H1 (cell line): ENCODE measurements at regions not wholly inside any gene's neighbourhood (a gene's known extent, or its start where the extent isn't known, plus 50 kb on each side); places are given as distances from the start of the nearest gene placed in this dataset.

Experiments used
- CTCF ChIA-PET: fragments of 300-600 bp; sonication (Branson Sonifier 250); formaldehyde crosslinking; loops from one replicate; lab custom pipeline; 2021; ENCODE audit not compliant: partially characterized antibody; lab: Charles Lee
- POLR2A ChIA-PET: fragments of 300-600 bp; sonication (Branson Sonifier 250); formaldehyde crosslinking; loops from one replicate; lab custom pipeline; 2021; ENCODE audit warnings: inconsistent platforms; ENCODE audit not compliant: partially characterized antibody; lab: Charles Lee
- DNase-seq, 2 experiments: peaks; one replicate each; pipeline versions ENCODE4 v3.0.0 to v3.0.0-alpha.2; 2010 to 2022; ENCODE audit warnings: low spot score in 2 of 2, low read depth in 1 of 2, mixed read lengths in 1 of 2
- FAIRE-seq: peaks from 2 replicates; lab custom pipeline; 2011; peaks lifted over from hg19 to GRCh38; lab: Jason Lieb, UNC
- H2AFZ ChIP-seq: 2 replicates; pipeline ENCODE4 v1.8.1; 2012; ENCODE audit warnings: low read length, inconsistent platforms
- H2AK5ac ChIP-seq: 2 replicates; pipeline ENCODE4 v1.6.1; 2013; ENCODE audit warnings: low read depth, low read length
- H2BK120ac ChIP-seq: replicated peaks from 2 replicates; pipeline ENCODE3; 2013; ENCODE audit warnings: low read depth, low read length, inconsistent platforms
- H2BK12ac ChIP-seq: 2 replicates; pipeline ENCODE4 v1.6.1; 2013; ENCODE audit warnings: low read depth, low read length
- H2BK15ac ChIP-seq: 2 replicates; pipeline ENCODE4 v1.6.1; 2013; ENCODE audit warnings: low read length
- H2BK20ac ChIP-seq: 2 replicates; pipeline ENCODE4 v1.6.1; 2013; ENCODE audit warnings: low read length
- H2BK5ac ChIP-seq: 2 replicates; pipeline ENCODE4 v1.6.1; 2013; ENCODE audit warnings: low read depth, low read length
- H3K14ac ChIP-seq: 2 replicates; pipeline ENCODE4 v1.6.1; 2013; ENCODE audit warnings: inconsistent platforms; ENCODE audit not compliant: insufficient read length
- H3K18ac ChIP-seq: 2 replicates; pipeline ENCODE4 v1.6.1; 2013; ENCODE audit warnings: low read length; ENCODE audit errors: extremely low read depth
- H3K23ac ChIP-seq: 2 replicates; pipeline ENCODE4 v1.6.1; 2013; ENCODE audit warnings: inconsistent platforms; ENCODE audit not compliant: insufficient read length
- H3K23me2 ChIP-seq: 2 replicates; pipeline ENCODE4 v1.6.1; 2013; ENCODE audit warnings: low read depth, low read length
- H3K27ac ChIP-seq: 2 replicates; pipeline ENCODE4 v1.6.1; 2011; ENCODE audit warnings: low read depth, low read length, inconsistent platforms
- H3K27me3 ChIP-seq, 4 experiments: replicated peaks in 1 of 4; 1 replicate in 1 of 4; 2 replicates in 3 of 4; pipeline versions ENCODE4 v1.6.1 to v1.8.1; 2011 to 2013; ENCODE audit warnings: low read length in 3 of 4, mild to moderate bottlenecking in 3 of 4, inconsistent platforms in 2 of 4, mixed read lengths in 2 of 4, moderate library complexity in 1 of 4; ENCODE audit not compliant: control insufficient read depth in 3 of 4, insufficient read depth in 3 of 4; ENCODE audit errors: extremely low read depth in 1 of 4
- H3K36me3 ChIP-seq, 4 experiments: 2 replicates each; pipeline versions ENCODE4 v1.6.1 to v1.8.1; 2011 to 2013; ENCODE audit warnings: mild to moderate bottlenecking in 4 of 4, low read length in 3 of 4, moderate library complexity in 2 of 4, control low read depth in 1 of 4, inconsistent platforms in 1 of 4; ENCODE audit not compliant: insufficient read depth in 4 of 4, control insufficient read depth in 2 of 4
- H3K4ac ChIP-seq: replicated peaks from 2 replicates; pipeline ENCODE3; 2013; ENCODE audit warnings: low read length, low read depth, mixed read lengths, inconsistent platforms; ENCODE audit not compliant: insufficient read length
- H3K4me1 ChIP-seq, 4 experiments: replicated peaks in 1 of 4; 1 replicate in 1 of 4; 2 replicates in 3 of 4; pipeline versions ENCODE4 v1.6.1 to v1.8.1; 2011 to 2013; ENCODE audit warnings: low read length in 3 of 4, inconsistent platforms in 2 of 4, mixed read lengths in 1 of 4; ENCODE audit not compliant: insufficient read depth in 4 of 4, control insufficient read depth in 3 of 4
- H3K4me2 ChIP-seq, 2 experiments: 2 replicates each; pipeline versions ENCODE4 v1.6.1 to v1.8.1; 2011 to 2013; ENCODE audit warnings: low read depth in 2 of 2, low read length in 2 of 2, control low read depth in 1 of 2, inconsistent platforms in 1 of 2, mild to moderate bottlenecking in 1 of 2; ENCODE audit not compliant: insufficient read depth in 1 of 2
- H3K4me3 ChIP-seq, 4 experiments: fragments of 200-600, 300-600 bp in 1 of 4; sonication (generic), shearing (Covaris generic), sonication (Bioruptor Twin) in 1 of 4; 2 replicates each; pipeline versions ENCODE4 v1.5.1 to v1.8.1; 2011 to 2016; ENCODE audit warnings: low read length in 4 of 4, low read depth in 3 of 4, control low read depth in 2 of 4, inconsistent platforms in 2 of 4, mild to moderate bottlenecking in 2 of 4, mixed read lengths in 1 of 4, moderate library complexity in 1 of 4; ENCODE audit not compliant: insufficient read depth in 2 of 4; ENCODE audit errors: extremely low read depth in 1 of 4
- H3K56ac ChIP-seq: replicated peaks from 2 replicates; pipeline ENCODE3; 2013; ENCODE audit warnings: low read depth, mild to moderate bottlenecking, mixed read lengths, low read length, inconsistent platforms; ENCODE audit not compliant: insufficient read length
- H3K79me1 ChIP-seq: 2 replicates; pipeline ENCODE4 v1.6.1; 2013; ENCODE audit warnings: low read depth, low read length, control low read depth
- H3K79me2 ChIP-seq, 2 experiments: 2 replicates each; pipeline versions ENCODE4 v1.6.1 to v1.8.1; 2012 to 2013; ENCODE audit warnings: low read length in 2 of 2, mild to moderate bottlenecking in 2 of 2, inconsistent platforms in 1 of 2; ENCODE audit not compliant: insufficient read depth in 2 of 2, control insufficient read depth in 1 of 2
- H3K9ac ChIP-seq, 4 experiments: replicated peaks in 1 of 4; 1 replicate in 1 of 4; 2 replicates in 3 of 4; pipeline versions ENCODE4 v1.6.1 to v1.8.1; 2011 to 2013; ENCODE audit warnings: low read depth in 3 of 4, low read length in 3 of 4, control low read depth in 2 of 4, mild to moderate bottlenecking in 2 of 4, moderate library complexity in 2 of 4, inconsistent platforms in 1 of 4; ENCODE audit errors: extremely low read depth in 1 of 4
- H3K9me3 ChIP-seq, 2 experiments: 2 replicates each; pipeline versions ENCODE4 v1.6.1 to v1.8.1; 2012 to 2013; ENCODE audit warnings: mild to moderate bottlenecking in 2 of 2, moderate library complexity in 2 of 2, control low read depth in 1 of 2, inconsistent platforms in 1 of 2, low read depth in 1 of 2, low read length in 1 of 2, mixed read lengths in 1 of 2; ENCODE audit not compliant: insufficient read depth in 2 of 2
- H4K20me1 ChIP-seq, 2 experiments: replicated peaks in 1 of 2; 2 replicates each; pipeline versions ENCODE3 to v1.8.1; 2011 to 2013; ENCODE audit warnings: inconsistent platforms in 2 of 2, low read length in 2 of 2, mild to moderate bottlenecking in 1 of 2; ENCODE audit not compliant: insufficient read depth in 2 of 2, control insufficient read depth in 1 of 2
- H4K5ac ChIP-seq: 2 replicates; pipeline ENCODE4 v1.6.1; 2013; ENCODE audit warnings: low read length, low read depth, mixed read lengths, inconsistent platforms; ENCODE audit not compliant: insufficient read length
- H4K8ac ChIP-seq: 2 replicates; pipeline ENCODE4 v1.8.0; 2013; ENCODE audit warnings: mild to moderate bottlenecking, moderate library complexity, low read length, inconsistent platforms; ENCODE audit not compliant: insufficient read depth; ENCODE audit errors: extremely low read depth
- H4K91ac ChIP-seq: replicated peaks from 2 replicates; pipeline ENCODE3; 2013; ENCODE audit warnings: low read length, mixed read lengths, inconsistent platforms; ENCODE audit not compliant: insufficient read length
- CEBPB ChIP-seq: IDR thresholded peaks from 2 replicates; pipeline ENCODE4 v1.6.1; 2012; ENCODE audit warnings: low read depth, low read length
- E2F6 ChIP-seq: IDR thresholded peaks from 2 replicates; pipeline ENCODE4 v1.6.1; 2012; ENCODE audit warnings: inconsistent platforms
- POLR2A ChIP-seq, 2 experiments: IDR thresholded peaks; 1 replicate in 1 of 2; 2 replicates in 1 of 2; pipeline ENCODE4 v1.6.1; 2011; ENCODE audit warnings: low read depth in 2 of 2, low read length in 2 of 2, mild to moderate bottlenecking in 2 of 2; ENCODE audit errors: control extremely low read depth in 1 of 2
- RFX5 ChIP-seq: IDR thresholded peaks from 2 replicates; pipeline ENCODE4 v1.6.1; 2011; ENCODE audit warnings: low read depth, low read length, improper control_type of control experiment, borderline replicate concordance
- RNF2 ChIP-seq: fragments of 200-900, 300-1000 bp; sonication (generic); IDR thresholded peaks from 2 replicates; pipeline ENCODE4 v1.7.1; 2016; ENCODE audit warnings: borderline replicate concordance, low read depth, mild to moderate bottlenecking, antibody characterized with exemption, low read length; ENCODE audit not compliant: poor library complexity, severe bottlenecking; ENCODE audit errors: missing control alignments
- SP1 ChIP-seq: IDR thresholded peaks from 2 replicates; pipeline ENCODE4 v1.6.1; 2011; ENCODE audit warnings: low read depth, low read length
- SP2 ChIP-seq: IDR thresholded peaks from 2 replicates; pipeline ENCODE4 v1.6.1; 2012; ENCODE audit warnings: mild to moderate bottlenecking, low read length, inconsistent platforms
- SUZ12 ChIP-seq: fragments of 200-600 bp; sonication (generic); IDR thresholded peaks from 2 replicates; pipeline ENCODE4 v1.6.1; 2012; ENCODE audit warnings: mild to moderate bottlenecking, inconsistent platforms, low read length, moderate library complexity, mixed read lengths
- TAF7 ChIP-seq: optimal IDR thresholded peaks from 2 replicates; pipeline ENCODE3; 2011; ENCODE audit warnings: low read depth, mild to moderate bottlenecking, inconsistent platforms, low read length, moderate library complexity, borderline replicate concordance
- YY1 ChIP-seq: IDR thresholded peaks from 2 replicates; pipeline ENCODE4 v1.6.1; 2011; ENCODE audit warnings: low read depth, mild to moderate bottlenecking, low read length
- WGBS, 2 experiments: shearing (Covaris generic) in 1 of 2; methylation state at CpG; one replicate each; pipeline versions ENCODE4 v1.1.6 to v1.1.7; 2013 to 2015; ENCODE audit warnings: low lambda C conversion rate in 2 of 2, mixed read lengths in 2 of 2, inconsistent platforms in 1 of 2, low coverage in 1 of 2, missing lambda C conversion rate in 1 of 2; ENCODE audit not compliant: insufficient replicate concordance in 2 of 2, insufficient coverage in 1 of 2, insufficient read length in 1 of 2; ENCODE audit errors: extremely low coverage in 1 of 2, missing lambda C conversion rate in 1 of 2; 5-methylcytosine and 5-hydroxymethylcytosine counted together

DNA sequence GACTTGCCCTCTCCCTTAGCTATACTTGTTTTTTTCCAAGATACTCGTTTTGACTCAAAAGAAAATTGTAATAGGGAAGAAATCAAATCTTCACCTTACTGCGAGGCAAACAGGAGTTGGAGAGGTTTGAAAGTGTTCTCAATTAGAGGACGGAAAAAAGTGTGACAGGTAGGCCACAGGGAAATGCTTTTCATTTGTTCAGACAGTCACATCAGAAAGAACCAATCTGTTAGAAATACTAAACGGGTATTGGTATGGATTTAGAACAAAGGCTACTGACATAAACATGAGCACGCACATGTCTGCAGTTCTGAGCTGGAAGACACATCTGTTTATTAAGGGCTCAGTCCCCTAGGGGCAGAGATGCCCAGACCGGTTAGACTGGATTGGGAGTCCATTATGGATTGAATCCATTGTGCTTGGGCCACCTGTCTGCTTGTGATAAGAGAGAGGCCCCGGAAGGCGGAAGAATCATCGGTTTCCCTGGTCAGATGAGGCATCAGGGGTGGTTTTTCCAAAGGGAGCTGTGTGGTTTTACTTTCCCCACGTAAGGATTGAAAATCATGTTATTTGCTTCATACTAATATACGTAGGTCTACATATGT is 220.9 kb upstream of the MYLIP start:
- TF ChIP-seq RFX5 (no peak), CEBPB (no peak), E2F6 (no peak), SP2 (no peak), YY1 (no peak), RNF2 (no peak), POLR2A (IDR thresholded peaks at IDR 0.05; ENCODE audit: control extremely low read depth in 1 of 2, low read depth in 2 of 2, low read length in 2 of 2) (no peak), SP1 (no peak), SUZ12 (no peak), TAF7 (no peak)
- Histone ChIP-seq H3K79me1 (no peaks in the 10 kb centered on the region), H3K4me1 (peaks cover 23 to 42% (median 37%) of the 10 kb centered on the region in 4 experiments), H2BK120ac (peak overlapping the region; percentile 29), H3K9me3 (no peaks in the 10 kb centered on the region), H3K18ac (no peak overlapping the region), H4K8ac (no peak overlapping the region), H2BK20ac (0 out of 2 replicates have a peak overlapping the region, but pooled peaks have one; percentile 24), H3K36me3 (no peaks in the 10 kb centered on the region), H4K5ac (no peak overlapping the region), H2BK15ac (no peak overlapping the region), H2AFZ (no peak overlapping the region), H2AK5ac (peak overlapping the region; percentile 28; the same call in 1 of the 2 replicates), H3K4me2 (no peak overlapping the region; a peak in 1 of 4 replicates), H3K23me2 (no peaks in the 10 kb centered on the region), H3K4ac (no peak overlapping the region), H3K27me3 (no peaks in the 10 kb centered on the region), H3K56ac (no peak overlapping the region), H3K9ac (no peak overlapping the region), H2BK12ac (peak overlapping the region; percentile 55; the same call in 1 of the 2 replicates), H3K27ac (no peak overlapping the region), H3K79me2 (no peaks in the 10 kb centered on the region), H4K91ac (peak overlapping the region; percentile 62), H2BK5ac (peak overlapping the region; percentile 48; the same call in 1 of the 2 replicates), H3K4me3 (no peak overlapping the region), H3K14ac (no peak overlapping the region), H4K20me1 (no peaks in the 10 kb centered on the region), H3K23ac (no peak overlapping the region)
- DNase-seq: no peak
- POLR2A ChIA-PET: interaction anchor here (1.7 to 3.0 kb wide), 2 partner anchors 12 to 220 kb away, joined by 5 to 15 read pairs; partner anchors contain the start of gene MYLIP
- CTCF ChIA-PET: interaction anchor here (0.7 to 7.5 kb wide), 4 partner anchors 10 to 69 kb away, joined by 3 to 55 read pairs (median 4); no protein-coding TSS in a partner anchor
- 78% methylated on average over 11 of the region's 11 CpGs; no CpG with 5 or more reads in 1 of the 2 experiments for WGBS, 2 experiments
- no peak for FAIRE-seq
